GM23338 (cell line): ENCODE measurements at regions not wholly inside any gene's neighbourhood (a gene's known extent, or its start where the extent isn't known, plus 50 kb on each side); places are given as distances from the start of the nearest gene placed in this dataset.

Experiments used
- CREB1 ChIP-seq: fragments of 250-450 bp; sonication (Bioruptor Pico); IDR thresholded peaks from 2 replicates; pipeline ENCODE4 v1.5.0; 2020; ENCODE audit warnings: low read depth, mild to moderate bottlenecking, moderate library complexity
- EZH2 ChIP-seq: fragments of 200-600 bp; sonication (generic); IDR thresholded peaks from one replicate; pipeline ENCODE4 v1.8.0; 2017; ENCODE audit warnings: antibody characterized with exemption, mild to moderate bottlenecking, low read depth; ENCODE audit not compliant: unreplicated experiment
- EZH2phosphoT487 ChIP-seq: fragments of 200-600 bp; sonication (generic); IDR thresholded peaks from one replicate; pipeline ENCODE4 v1.8.1; 2018; ENCODE audit warnings: antibody characterized with exemption; ENCODE audit not compliant: unreplicated experiment
- POLR2AphosphoS5 ChIP-seq: IDR thresholded peaks from 2 replicates; pipeline ENCODE4 v1.6.1; 2016; ENCODE audit warnings: antibody characterized with exemption, low read depth
- ZNF114 ChIP-seq: fragments of 250-450 bp; sonication (Bioruptor Pico); IDR thresholded peaks from 2 replicates; pipeline ENCODE4 v1.5.0; 2020; ENCODE audit warnings: mild to moderate bottlenecking, moderate library complexity
- TF ChIP-seq, protein P1 (sequence below), 2 experiments: fragments of 200-600 bp in 1 of 2; sonication (generic) in 1 of 2; conservative IDR thresholded peaks; 2 replicates each; pipeline versions ENCODE4 v1.5.1 to v1.6.1; 2016 to 2017; ENCODE audit warnings: antibody characterized with exemption in 2 of 2, low read depth in 2 of 2, mild to moderate bottlenecking in 2 of 2, moderate library complexity in 1 of 2
- TF ChIP-seq, protein P2 (sequence below): IDR thresholded peaks from one replicate; pipeline ENCODE4 v1.6.1; 2018; ENCODE audit warnings: antibody characterized with exemption; ENCODE audit not compliant: unreplicated experiment

DNA sequence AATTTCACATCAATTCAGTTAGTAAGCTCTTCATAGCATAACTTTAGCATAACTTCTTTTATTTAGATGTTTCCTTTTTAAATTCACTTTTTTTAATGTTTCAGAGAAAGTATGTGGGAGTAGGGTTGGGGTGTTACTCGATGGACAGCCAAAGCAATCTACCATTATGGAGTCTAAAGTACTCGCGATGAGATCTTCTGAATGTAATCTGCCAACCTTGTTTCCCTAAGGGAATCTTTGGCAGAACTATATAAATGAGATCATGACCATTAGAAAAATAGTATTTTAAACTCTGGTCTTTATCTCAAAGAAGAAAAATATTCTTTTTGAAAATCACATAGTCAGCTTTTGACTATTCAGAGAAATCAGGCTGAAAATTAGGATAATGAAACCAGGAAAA, 103.9 kb downstream of the BBS10 start:
- TF ChIP-seq EZH2 (no peak), EZH2phosphoT487 (no peak), POLR2AphosphoS5 (no peak), CREB1 (no peak), ZNF114 (no peak)
- TF ChIP-seq, protein P1, sequence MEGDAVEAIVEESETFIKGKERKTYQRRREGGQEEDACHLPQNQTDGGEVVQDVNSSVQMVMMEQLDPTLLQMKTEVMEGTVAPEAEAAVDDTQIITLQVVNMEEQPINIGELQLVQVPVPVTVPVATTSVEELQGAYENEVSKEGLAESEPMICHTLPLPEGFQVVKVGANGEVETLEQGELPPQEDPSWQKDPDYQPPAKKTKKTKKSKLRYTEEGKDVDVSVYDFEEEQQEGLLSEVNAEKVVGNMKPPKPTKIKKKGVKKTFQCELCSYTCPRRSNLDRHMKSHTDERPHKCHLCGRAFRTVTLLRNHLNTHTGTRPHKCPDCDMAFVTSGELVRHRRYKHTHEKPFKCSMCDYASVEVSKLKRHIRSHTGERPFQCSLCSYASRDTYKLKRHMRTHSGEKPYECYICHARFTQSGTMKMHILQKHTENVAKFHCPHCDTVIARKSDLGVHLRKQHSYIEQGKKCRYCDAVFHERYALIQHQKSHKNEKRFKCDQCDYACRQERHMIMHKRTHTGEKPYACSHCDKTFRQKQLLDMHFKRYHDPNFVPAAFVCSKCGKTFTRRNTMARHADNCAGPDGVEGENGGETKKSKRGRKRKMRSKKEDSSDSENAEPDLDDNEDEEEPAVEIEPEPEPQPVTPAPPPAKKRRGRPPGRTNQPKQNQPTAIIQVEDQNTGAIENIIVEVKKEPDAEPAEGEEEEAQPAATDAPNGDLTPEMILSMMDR (conservative IDR thresholded peaks at IDR 0.05; ENCODE audit: low read depth in 2 of 2), result no peak
- TF ChIP-seq, protein P2, sequence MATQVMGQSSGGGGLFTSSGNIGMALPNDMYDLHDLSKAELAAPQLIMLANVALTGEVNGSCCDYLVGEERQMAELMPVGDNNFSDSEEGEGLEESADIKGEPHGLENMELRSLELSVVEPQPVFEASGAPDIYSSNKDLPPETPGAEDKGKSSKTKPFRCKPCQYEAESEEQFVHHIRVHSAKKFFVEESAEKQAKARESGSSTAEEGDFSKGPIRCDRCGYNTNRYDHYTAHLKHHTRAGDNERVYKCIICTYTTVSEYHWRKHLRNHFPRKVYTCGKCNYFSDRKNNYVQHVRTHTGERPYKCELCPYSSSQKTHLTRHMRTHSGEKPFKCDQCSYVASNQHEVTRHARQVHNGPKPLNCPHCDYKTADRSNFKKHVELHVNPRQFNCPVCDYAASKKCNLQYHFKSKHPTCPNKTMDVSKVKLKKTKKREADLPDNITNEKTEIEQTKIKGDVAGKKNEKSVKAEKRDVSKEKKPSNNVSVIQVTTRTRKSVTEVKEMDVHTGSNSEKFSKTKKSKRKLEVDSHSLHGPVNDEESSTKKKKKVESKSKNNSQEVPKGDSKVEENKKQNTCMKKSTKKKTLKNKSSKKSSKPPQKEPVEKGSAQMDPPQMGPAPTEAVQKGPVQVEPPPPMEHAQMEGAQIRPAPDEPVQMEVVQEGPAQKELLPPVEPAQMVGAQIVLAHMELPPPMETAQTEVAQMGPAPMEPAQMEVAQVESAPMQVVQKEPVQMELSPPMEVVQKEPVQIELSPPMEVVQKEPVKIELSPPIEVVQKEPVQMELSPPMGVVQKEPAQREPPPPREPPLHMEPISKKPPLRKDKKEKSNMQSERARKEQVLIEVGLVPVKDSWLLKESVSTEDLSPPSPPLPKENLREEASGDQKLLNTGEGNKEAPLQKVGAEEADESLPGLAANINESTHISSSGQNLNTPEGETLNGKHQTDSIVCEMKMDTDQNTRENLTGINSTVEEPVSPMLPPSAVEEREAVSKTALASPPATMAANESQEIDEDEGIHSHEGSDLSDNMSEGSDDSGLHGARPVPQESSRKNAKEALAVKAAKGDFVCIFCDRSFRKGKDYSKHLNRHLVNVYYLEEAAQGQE, result no peak
